ENCODE measurements at regions not wholly inside any gene's neighbourhood (a gene's known extent, or its start where the extent isn't known, plus 50 kb on each side); places are given as distances from the start of the nearest gene placed in this dataset.

GRCh38 chr11:36722421-36722820 lies 124.4 kb upstream of the RAG2 start:
- TF ChIP-seq, protein P1, sequence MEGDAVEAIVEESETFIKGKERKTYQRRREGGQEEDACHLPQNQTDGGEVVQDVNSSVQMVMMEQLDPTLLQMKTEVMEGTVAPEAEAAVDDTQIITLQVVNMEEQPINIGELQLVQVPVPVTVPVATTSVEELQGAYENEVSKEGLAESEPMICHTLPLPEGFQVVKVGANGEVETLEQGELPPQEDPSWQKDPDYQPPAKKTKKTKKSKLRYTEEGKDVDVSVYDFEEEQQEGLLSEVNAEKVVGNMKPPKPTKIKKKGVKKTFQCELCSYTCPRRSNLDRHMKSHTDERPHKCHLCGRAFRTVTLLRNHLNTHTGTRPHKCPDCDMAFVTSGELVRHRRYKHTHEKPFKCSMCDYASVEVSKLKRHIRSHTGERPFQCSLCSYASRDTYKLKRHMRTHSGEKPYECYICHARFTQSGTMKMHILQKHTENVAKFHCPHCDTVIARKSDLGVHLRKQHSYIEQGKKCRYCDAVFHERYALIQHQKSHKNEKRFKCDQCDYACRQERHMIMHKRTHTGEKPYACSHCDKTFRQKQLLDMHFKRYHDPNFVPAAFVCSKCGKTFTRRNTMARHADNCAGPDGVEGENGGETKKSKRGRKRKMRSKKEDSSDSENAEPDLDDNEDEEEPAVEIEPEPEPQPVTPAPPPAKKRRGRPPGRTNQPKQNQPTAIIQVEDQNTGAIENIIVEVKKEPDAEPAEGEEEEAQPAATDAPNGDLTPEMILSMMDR (IDR thresholded peaks at IDR 0.05) = no peak
- TF ChIP-seq POLR2AphosphoS5 (IDR thresholded peaks at IDR 0.05) = no peak
